ENCODE measurements at regions not wholly inside any gene's neighbourhood (a gene's known extent, or its start where the extent isn't known, plus 50 kb on each side); places are given as distances from the start of the nearest gene placed in this dataset.

- intact Hi-C loops (cut with DNase I) = no loop called here
- FAIRE-seq = no peak
These were observed 203.8 kb upstream of the SEMA6D start for GRCh38 chr15:47513471-47513870.

GRCh38 chr15:47514200-47514652 is 203.1 kb upstream of the SEMA6D start:
- no peak overlapping the region for H3K27ac ChIP-seq (ENCODE audit: low read depth in 2 of 2, low read length in 2 of 2)
- FAIRE-seq (no peak), DNase-seq (no peak)
- no peak overlapping the region for H3K4me3 ChIP-seq (ENCODE audit: low read length in 3 of 3)
- no peaks in the 10 kb centered on the region for H3K27me3 ChIP-seq (ENCODE audit: control insufficient read depth, insufficient read depth, low read length)
- TF ChIP-seq CTCF (IDR thresholded peaks at IDR 0.05; ENCODE audit: borderline replicate concordance, extremely low read depth, insufficient read depth) = no peak
- no peaks in the 10 kb centered on the region for H3K4me1 ChIP-seq (ENCODE audit: control insufficient read depth in 2 of 3, insufficient read depth in 2 of 3, low read depth in 1 of 3, low read length in 3 of 3)
- intact Hi-C loops (cut with DNase I) = no loop called here
- no peaks in the 10 kb centered on the region for H3K9me3 ChIP-seq (ENCODE audit: control insufficient read depth in 2 of 3, insufficient read depth in 1 of 3, low read length in 3 of 3)
- no peaks in the 10 kb centered on the region for H3K36me3 ChIP-seq (ENCODE audit: control insufficient read depth in 2 of 3, insufficient read depth in 3 of 3, low read length in 3 of 3)
- no peak overlapping the region for H3K9ac ChIP-seq (ENCODE audit: low read length in 3 of 3)

More at GRCh38 chr15:47513471-47513870, 203.8 kb upstream of the SEMA6D start:
- Histone ChIP-seq H3K9me3 (ENCODE audit: control insufficient read depth in 2 of 3, insufficient read depth in 1 of 3, low read length in 3 of 3) (no peaks in the 10 kb centered on the region), H3K4me3 (ENCODE audit: low read length in 3 of 3) (no peak overlapping the region), H3K27me3 (ENCODE audit: control insufficient read depth, insufficient read depth, low read length) (no peaks in the 10 kb centered on the region), H3K36me3 (ENCODE audit: control insufficient read depth in 2 of 3, insufficient read depth in 3 of 3, low read length in 3 of 3) (no peaks in the 10 kb centered on the region), H3K4me1 (ENCODE audit: control insufficient read depth in 2 of 3, insufficient read depth in 2 of 3, low read depth in 1 of 3, low read length in 3 of 3) (no peaks in the 10 kb centered on the region), H3K27ac (ENCODE audit: low read depth in 2 of 2, low read length in 2 of 2) (no peak overlapping the region), H3K9ac (ENCODE audit: low read length in 3 of 3) (no peak overlapping the region)
- DNase-seq = no peak
- TF ChIP-seq CTCF (IDR thresholded peaks at IDR 0.05; ENCODE audit: borderline replicate concordance, extremely low read depth, insufficient read depth) = no peak

- no peaks in the 10 kb centered on the region for H3K27me3 ChIP-seq (ENCODE audit: control insufficient read depth, insufficient read depth, low read length)
- no peaks in the 10 kb centered on the region for H3K36me3 ChIP-seq (ENCODE audit: control insufficient read depth in 2 of 3, insufficient read depth in 3 of 3, low read length in 3 of 3)
- intact Hi-C loops (cut with DNase I) = no loop called here
- H3K9me3 ChIP-seq (ENCODE audit: control insufficient read depth in 2 of 3, insufficient read depth in 1 of 3, low read length in 3 of 3) = no peaks in the 10 kb centered on the region
- no peak for TF ChIP-seq CTCF (IDR thresholded peaks at IDR 0.05; ENCODE audit: borderline replicate concordance, extremely low read depth, insufficient read depth)
- no peak for FAIRE-seq
- H3K4me3 ChIP-seq (ENCODE audit: low read length in 3 of 3) = no peak overlapping the region
- H3K4me1 ChIP-seq (ENCODE audit: control insufficient read depth in 2 of 3, insufficient read depth in 2 of 3, low read depth in 1 of 3, low read length in 3 of 3) = no peaks in the 10 kb centered on the region
- no peak for DNase-seq
- H3K9ac ChIP-seq (ENCODE audit: low read length in 3 of 3) = no peak overlapping the region
- H3K27ac ChIP-seq (ENCODE audit: low read depth in 2 of 2, low read length in 2 of 2) = no peak overlapping the region
These were observed 200.7 kb upstream of the SEMA6D start for GRCh38 chr15:47516558-47516957.

GRCh38 chr15:47516972-47517371 is 200.3 kb upstream of the SEMA6D start:
- no peaks in the 10 kb centered on the region for H3K9me3 ChIP-seq (ENCODE audit: control insufficient read depth in 2 of 3, insufficient read depth in 1 of 3, low read length in 3 of 3)
- no peak overlapping the region for H3K9ac ChIP-seq (ENCODE audit: low read length in 3 of 3)
- DNase-seq (peak in 1 of 5 donors; percentile 20), FAIRE-seq (no peak)
- no peak for TF ChIP-seq CTCF (IDR thresholded peaks at IDR 0.05; ENCODE audit: borderline replicate concordance, extremely low read depth, insufficient read depth)
- no peak overlapping the region for H3K4me3 ChIP-seq (ENCODE audit: low read length in 3 of 3)
- H3K27me3 ChIP-seq (ENCODE audit: control insufficient read depth, insufficient read depth, low read length) = no peaks in the 10 kb centered on the region
- intact Hi-C loops (cut with DNase I) = no loop called here
- H3K36me3 ChIP-seq (ENCODE audit: control insufficient read depth in 2 of 3, insufficient read depth in 3 of 3, low read length in 3 of 3) = no peaks in the 10 kb centered on the region
- H3K4me1 ChIP-seq (ENCODE audit: control insufficient read depth in 2 of 3, insufficient read depth in 2 of 3, low read depth in 1 of 3, low read length in 3 of 3) = no peaks in the 10 kb centered on the region
- H3K27ac ChIP-seq (ENCODE audit: low read depth in 2 of 2, low read length in 2 of 2) = no peak overlapping the region
